Stimulated activated CD4-positive, alpha-beta T cell treated with anti-CD3 and anti-CD28 coated beads, Interleukin-1b, Interleukin-23, amount 100 ng/mL, for 1 hour (primary cell): ENCODE measurements at regions not wholly inside any gene's neighbourhood (a gene's known extent, or its start where the extent isn't known, plus 50 kb on each side); places are given as distances from the start of the nearest gene placed in this dataset.

Source experiments
- DNase-seq, 2 donors: peaks; one replicate each; pipeline ENCODE4 v3.0.0-alpha.2; 2020; ENCODE audit warnings: low read depth in 2 of 2

DNA sequence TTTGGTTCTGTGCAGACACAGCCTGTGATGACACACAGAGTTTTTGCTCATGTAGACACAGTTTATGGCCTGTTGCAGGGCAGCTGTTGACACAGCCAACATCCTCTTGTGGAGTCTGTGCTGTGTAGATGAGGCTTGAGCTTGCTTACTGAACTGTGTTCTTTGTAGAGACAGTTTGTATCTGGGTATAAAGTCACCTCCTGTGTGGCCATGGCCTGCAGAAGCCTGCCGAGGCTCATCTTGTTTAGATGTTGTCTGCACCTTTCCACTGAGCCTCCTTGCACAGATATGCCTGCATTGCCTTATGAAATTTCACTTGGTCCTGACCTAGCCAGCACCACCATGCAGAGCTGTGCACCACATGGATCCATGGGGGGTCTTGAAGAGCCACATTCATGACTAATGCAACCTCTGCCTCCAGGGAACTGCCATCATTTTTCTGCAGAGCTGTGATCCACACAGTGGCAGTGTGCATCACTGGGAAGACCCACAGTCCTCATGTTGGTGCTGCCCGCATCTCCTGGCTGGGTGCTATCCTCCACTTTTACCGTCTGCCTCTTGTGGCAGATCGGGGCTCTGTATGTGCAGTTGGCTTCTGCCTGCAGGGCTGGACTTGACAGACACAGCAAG is 198.0 kb upstream of the MAMLD1 start:
- no peak for DNase-seq

DNA sequence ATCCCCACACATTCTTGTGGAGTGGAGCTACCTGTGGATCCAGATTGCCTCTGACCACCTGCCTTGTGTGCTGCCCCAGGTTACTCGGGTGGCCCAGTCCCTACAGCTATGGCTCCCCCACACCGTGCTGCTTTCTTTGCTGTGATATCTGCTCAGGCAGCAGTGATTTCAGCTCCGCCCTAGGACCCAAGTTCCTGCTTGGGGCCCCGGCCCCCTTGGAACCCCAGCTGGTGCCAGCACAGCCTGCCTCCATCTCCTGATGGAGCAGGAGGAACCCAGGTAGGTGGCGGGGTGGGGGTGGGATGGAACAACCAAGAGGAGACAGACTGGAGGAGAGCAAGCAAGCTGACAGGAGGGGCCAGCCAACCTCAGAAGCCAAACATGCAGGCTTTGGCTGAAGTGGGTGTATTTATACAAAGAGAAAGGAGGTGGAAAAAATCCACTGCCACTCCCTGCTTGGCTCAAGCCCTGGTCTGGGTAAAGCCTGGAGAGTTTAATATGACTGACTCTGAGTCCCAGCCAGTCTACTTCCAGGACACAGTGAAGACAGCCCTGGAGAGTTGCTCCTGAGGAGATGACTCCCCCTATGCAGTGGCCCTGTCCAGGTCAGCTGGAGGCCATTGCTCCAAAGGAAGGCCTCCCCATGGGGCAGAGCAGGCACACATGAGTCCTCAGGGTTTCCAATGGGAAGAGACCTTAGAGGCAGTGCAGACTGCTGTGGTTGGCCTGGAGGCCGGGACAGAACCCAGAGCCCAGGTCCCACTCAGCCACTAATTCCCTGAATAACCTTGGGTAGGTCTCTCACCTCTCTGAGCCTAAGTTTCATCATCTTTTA is 197.1 kb upstream of the MAMLD1 start:
- no peak for DNase-seq

DNA sequence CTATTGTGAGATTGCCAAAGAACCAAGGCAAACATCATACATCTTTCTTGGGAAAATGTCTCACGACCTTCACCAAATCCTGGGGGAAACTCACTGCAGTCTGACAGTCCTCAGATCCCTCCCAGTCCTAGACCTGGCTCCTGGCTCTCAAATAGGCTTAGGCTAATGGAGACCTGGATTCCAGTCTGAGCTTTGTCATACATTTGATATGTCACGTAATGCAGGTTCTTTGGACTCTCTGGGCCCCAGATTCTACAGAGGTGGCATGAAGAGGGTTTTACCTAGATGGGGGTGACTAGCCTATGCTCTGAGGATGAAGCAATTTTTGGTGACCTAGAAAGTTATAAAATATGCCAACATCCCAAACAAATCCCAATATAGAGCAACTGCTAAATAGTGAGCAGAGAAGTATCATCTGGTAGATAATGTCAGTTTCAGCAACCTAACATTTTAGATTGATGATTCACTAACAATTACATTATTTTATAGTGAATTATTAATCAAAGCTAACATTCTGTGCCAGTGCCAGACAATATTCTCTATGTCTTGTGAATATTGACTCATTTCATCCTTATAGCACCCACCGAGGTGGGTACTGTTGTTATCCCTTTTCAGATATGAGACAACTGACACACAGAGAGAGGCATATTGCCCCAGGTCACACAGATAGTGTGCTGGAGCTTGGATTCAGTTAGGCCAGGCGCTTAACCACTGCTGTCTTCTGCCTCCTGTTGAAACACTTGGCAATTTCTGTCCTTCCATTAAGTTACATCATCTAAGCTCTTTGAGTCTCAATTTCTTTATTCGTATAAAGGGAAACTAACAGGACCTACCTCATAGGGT is 195.4 kb upstream of the MAMLD1 start:
- no peak for DNase-seq

DNA sequence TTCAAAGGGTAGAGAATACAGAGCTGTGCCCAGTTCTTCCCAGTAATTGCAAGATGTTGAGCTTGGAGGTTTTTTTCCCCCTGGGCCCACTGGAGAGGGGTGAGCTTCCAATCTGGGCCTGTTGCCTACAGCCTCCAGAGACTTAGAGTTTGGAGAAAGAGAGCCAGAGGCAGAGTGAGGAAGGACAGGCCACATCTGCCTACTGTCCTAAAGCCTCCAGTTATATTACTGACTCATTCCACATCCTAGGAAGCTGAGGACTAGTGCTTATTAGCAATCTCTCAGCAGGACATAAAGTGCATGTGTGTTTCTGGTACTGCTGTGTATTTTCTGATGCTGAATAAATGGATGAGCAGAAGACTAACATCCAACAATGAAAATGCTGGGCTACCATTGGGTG is 181.0 kb upstream of the MAMLD1 start:
- no peak for DNase-seq

DNA sequence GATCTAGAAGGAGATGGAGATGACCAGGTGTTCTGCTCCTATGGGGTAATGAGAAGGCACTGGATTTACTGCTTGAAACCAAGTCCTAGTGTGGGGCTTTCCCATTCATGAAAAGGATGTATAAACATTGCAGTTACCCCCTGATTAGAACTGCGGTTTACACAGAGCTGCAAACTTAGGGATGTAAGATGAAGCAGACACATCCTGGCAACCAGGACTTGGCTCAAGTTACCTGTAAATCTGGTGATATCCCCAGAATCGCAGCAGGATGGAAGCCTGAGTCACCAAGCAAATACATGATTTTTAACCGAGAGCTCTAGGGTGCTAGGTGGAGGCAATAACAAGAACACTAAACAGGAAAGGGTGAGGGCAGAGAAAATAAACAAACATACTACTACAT is 178.6 kb upstream of the MAMLD1 start:
- DNase-seq, result no peak

DNA sequence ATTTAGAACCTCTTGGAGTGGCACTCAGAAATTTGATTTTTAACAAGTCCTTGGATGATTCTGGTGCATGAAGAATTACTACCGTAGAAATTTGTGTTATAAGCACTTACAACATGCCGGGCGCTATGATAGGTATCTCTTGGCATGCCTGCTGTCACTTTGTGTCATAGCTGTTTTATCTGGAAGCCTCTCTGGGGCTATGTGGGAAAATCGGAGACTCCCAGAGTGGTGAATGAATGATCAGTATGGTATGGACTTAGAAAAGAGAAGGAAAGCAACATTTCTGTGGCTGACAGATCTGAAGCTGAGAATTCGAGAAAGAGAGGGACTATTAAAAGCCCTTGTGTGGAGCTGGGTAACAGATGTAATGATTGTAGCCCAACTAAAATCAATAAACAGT is 177.4 kb upstream of the MAMLD1 start:
- no peak for DNase-seq

DNA sequence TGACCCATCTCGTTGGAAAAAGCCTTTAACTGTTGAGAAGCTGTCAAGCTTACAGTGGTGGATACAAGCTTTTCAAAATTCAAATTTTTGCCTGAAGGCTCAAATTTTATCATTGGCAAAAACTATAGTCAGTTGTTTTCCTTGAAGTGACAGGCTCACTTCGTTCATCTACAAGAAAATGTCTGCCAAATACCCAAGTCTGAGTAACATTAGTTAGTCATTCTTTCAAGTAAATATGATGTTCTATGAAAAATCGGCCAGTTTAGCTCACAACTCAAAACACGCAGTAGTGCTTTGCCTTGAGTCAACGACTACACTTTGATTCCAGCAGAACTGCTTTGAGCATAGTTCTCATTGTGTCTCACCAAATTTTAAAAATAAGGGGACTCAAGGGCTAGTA is 170.3 kb upstream of the MAMLD1 start:
- no peak for DNase-seq

DNA sequence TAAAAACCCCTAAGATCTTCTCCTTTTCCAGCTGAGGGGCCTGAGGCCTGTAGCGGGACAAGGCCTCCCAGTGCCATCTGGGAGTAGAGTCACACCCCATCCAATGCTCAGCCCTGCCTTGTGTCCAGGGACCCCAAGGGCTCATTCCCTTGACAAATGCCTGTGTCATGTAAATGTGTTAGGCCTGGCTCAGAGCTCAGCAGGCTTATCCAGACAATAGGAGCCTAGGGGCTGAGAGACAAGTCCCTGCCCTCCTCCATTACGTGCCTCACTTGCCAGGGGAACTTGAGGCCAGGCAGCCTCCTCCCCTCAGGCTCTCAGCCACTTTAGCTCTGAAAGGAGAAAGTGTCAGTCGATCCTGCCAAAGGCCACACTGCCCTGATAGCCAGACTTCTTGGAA is 166.8 kb upstream of the MAMLD1 start:
- no peak for DNase-seq

DNA sequence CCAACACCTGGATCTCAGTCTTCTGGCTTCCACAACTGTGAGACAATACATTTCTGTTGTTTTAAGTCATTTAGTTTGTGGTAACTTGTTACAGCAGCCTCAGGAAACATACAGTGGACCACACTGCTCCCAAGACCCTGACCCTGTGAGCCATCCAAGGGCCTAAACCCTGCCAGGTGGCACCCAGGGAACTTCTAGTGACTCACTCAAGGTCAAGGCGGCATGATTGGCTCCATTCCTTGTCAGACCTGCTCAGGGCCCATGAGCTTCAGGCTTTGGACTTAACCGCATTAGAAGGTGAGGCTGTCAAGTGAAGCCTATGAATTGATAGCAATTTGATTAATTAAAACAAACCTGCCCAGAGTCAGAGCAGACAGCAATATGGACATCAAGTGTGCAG is 165.7 kb upstream of the MAMLD1 start:
- DNase-seq, result no peak

DNA sequence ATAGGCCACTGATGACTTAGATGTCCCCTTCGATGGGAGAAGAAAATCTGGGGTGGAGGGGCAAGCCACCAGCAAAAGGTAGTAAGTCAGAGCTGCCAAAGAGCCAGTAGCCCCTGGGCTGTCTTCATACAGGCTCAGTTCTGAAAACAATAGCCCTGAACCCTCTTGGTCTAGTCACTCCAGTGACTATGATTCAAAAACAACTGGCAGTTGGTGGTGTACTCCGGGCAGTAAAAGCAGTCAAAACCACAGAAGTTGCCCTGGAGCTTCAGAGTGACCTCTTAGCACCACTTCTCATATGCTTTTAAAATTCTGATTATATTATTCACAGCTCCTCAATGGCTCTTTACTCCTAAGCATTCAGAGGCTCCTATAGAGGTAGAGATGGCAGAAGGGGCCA is 164.3 kb upstream of the MAMLD1 start:
- DNase-seq, result no peak

DNA sequence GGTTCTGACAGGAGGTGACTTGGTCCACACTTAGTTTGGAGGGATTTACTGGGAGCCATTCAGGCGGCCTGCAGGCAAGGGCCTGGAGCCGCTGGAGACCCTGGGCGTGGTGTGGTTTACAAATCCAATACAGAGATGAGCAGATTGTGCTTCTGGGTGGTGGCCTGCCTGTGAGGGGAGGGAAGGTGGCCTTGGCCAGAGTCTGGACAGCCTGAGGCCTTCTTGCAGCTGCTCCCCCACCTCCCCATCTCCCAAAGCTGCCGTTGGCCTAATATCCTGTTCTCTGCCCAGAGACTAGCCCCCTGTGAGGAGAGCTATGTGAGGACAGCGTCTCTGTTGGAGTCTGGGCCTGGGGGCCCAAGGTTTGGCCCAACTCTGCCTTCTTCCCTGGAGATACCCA is 163.9 kb upstream of the MAMLD1 start:
- no peak for DNase-seq

DNA sequence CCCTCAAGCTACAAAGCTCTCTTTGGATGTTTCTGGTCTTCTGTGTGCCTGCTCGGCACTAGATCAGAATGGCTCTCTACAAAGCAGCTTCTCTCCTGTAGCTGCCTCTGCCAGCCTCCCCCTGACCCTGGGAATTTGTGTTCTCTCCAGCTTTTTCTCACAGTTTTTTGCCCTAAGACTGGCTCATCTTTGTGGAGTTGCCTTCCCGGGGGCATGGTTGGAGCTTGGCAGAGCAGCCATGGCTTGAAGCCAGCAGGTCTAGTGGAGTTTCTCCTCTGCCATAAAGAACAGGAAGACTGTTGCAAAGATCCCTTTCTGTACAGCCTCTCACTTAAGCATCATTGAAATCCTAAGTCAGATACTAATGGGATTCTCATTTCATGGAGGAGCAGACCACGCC is 163.3 kb upstream of the MAMLD1 start:
- no peak for DNase-seq

DNA sequence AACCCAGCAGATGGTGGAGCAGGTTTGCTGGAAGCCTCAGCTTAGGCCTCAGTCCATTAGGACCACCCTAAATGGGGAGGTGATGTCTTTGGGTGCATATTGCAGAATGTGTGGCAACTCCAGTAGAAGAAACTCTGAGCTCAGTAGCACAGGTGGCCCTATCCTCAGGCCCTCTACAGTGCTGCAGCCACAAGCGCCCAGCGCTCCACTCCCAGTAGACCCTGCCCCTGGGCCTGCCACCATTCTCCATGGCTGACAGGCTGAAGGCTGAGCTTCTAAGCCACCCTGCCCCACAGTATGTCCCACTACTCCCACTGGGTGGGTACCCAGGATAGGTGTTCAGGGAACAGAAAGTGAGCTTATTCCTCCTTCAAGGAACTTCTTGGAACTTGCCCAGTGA is 162.8 kb upstream of the MAMLD1 start:
- no peak for DNase-seq

DNA sequence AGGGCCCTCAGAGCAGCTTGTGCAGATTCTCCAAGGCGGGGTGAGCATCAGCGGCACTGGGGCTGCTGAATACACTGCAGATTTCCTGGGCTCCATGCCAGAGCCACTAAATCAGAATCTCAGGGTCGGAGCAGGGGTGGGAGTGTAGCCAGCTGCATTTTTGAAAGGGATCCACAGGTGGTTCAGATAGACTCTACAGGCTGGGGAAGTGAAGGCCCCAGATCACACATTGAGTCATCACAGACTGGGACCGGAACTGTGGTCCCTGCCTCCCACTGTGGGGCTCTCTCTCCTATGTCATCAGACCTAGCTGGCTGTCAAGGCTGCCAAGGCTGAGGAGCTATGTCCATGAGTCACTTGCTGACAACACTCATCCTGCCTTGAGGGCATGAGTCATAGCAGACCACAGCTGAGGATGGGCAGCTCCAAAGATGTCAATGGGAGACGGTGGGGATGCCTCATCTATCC is 162.3 kb upstream of the MAMLD1 start:
- DNase-seq, result peak in 1 of 2 donors; percentile 1

DNA sequence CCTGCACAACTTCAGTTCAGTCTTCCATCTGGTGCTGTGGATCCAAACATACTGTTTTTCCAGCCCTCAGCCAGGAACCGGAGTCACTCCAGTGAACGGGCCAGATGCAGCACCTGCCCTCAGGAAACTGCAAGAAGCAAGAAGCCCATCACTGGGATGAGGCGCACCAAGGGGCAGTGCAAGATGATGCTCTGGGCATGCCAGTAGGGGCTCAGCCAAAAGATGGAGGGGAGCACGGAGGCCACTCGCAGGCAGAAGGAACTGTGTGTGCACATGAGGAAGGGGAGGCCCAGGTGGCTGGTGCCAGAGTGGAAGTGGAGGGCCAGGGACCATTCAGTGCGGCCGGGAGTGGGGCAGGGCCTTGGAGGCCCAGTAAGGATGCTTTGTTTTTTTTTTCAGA is 161.7 kb upstream of the MAMLD1 start:
- no peak for DNase-seq

DNA sequence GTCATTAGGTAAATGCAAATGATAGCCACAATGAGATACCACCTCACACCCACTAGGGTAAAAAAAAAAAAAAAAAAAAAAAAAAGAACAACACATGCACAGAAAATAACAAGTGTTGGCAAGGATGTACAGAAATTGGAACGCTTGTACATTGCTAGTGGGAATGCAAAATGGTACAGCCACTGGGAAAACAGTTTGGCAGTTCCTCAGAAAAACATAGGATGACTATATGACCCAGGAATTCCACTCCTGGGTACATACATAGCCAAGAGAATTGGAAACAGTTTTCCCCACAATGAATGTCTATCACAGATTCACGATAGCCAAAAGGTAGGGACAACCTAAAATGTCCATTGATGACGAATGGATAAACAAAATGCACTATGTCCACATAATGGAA is 161.3 kb upstream of the MAMLD1 start:
- no peak for DNase-seq

DNA sequence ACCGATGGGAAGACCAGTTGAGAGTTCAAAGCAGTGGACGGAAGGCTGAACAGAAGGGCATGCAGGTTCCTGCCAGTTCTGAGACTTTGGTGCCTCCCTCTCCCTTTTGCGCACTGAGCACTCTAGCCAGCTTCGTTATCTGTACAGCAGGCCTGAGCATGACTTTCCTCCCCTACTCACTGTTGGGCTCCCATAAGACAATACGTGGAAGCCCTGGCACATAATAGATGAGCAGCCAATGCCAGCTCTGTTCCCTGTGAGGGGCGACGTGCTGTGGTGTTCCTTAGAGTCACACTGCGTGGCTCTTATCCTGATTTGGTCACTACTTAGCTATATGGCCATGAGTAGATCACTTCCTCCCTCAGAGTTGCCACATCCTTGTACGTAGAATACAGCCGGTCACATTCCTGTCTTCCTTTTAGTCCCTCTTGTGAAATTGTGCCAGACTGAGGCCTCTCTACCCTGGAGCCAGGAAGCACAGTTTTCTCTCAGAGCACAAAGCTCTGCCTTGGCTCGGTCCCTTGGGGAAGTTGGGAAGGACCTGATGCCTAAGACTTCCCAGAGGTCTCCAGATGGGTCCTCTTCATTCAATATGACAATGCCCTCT is 160.4 kb upstream of the MAMLD1 start:
- no peak for DNase-seq

DNA sequence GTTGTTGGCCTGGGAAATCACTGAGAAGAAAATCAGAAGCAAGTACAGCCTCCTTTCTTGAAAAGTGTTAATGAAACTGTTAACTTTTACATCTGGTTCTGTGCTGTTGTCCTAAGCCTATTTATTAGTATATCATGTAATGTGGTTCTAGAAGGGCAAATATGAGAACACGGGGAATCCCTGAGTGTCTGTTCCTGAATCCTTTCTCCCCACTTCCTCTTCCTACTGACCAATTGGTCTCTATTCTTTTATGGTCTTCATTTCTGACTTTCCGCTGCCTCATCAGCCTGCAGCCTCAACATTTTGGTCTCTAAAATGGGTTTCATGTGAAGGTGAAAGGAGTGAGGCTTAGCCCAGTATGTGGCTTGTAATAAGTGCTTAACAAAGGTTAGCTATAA is 159.9 kb upstream of the MAMLD1 start:
- no peak for DNase-seq

DNA sequence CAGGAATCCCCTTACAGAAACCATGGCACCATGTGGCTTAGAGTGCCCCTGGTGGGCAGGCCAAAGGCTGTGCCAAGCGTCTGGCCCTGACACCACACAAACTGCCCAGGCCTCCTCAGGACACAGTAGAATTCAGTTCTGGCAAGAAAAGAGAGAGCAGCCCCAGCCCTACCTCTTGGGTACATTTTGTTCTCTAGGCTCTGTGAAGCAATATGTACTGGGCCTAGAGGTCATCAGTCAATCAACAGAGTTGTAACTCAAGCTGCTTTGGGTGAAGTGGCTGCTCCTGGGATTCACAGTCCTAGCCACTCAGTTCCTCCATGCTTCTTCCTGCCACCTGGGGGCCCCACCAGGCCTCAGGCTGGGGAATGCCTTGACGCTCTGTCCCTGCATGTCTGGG is 158.1 kb upstream of the MAMLD1 start:
- no peak for DNase-seq

DNA sequence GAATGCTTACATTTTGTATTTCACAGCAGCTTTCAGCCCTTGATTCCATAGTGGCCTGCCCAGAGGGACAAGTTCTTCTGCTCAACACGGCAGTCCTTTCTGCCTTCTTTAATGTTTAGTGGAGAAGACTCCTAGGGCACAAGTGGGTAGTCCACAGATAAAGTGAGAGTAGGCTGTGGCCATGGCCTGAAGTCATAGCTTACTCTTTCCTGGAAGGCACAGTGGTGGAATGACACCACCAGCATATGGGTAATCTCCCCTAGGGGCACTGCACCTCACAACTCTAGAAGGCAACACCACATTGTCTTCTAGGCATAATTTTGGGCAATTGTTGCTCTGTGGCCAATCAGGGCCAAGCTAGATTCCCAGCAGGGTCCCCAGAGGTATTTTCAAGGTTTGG is 155.4 kb upstream of the MAMLD1 start:
- DNase-seq, result no peak

DNA sequence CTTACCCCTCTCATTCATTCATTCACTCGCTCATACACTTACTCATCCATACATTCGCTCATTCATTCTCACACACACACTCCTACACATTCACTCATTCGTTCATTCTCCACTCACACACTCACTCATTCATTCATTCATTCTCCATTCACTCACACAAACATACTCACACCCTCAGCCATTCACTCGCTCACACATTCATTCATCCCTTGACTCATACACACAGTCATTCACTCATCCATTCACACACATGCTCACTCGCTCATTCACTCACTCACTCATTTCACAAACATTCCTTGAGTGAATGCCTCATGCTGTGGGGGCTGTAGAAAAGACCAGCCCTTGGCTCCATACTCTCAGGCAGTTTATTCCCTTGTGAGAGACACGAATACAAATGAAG is 151.1 kb upstream of the MAMLD1 start:
- no peak for DNase-seq
